Neuronal stem cell (in vitro differentiated cells): ENCODE measurements at regions not wholly inside any gene's neighbourhood (a gene's known extent, or its start where the extent isn't known, plus 50 kb on each side); places are given as distances from the start of the nearest gene placed in this dataset.
"Not testable (repeated sequence)": the region's sequence is repeated elsewhere in the genome, so short reads cannot be mapped to it uniquely, and the experiment has no call there.

Source experiments
- DNase-seq: peaks from one replicate; pipeline ENCODE4 v3.0.0-alpha.2; 2013; ENCODE audit warnings: low spot score
- H2AFZ ChIP-seq: one replicate; pipeline ENCODE4 v1.6.1; 2013; ENCODE audit warnings: mild to moderate bottlenecking, low read length, inconsistent platforms
- H2AK5ac ChIP-seq: 2 replicates; pipeline ENCODE4 v1.6.1; 2013; ENCODE audit warnings: low read depth, mild to moderate bottlenecking, inconsistent platforms, low read length, moderate library complexity, mixed read lengths
- H2BK120ac ChIP-seq: 2 replicates; pipeline ENCODE4 v1.6.1; 2013; ENCODE audit warnings: low read depth, mild to moderate bottlenecking, inconsistent platforms, low read length, moderate library complexity, mixed read lengths
- H2BK12ac ChIP-seq: one replicate; pipeline ENCODE4 v1.6.1; 2013; ENCODE audit warnings: low read length, inconsistent platforms
- H2BK15ac ChIP-seq: 2 replicates; pipeline ENCODE4 v1.6.1; 2013; ENCODE audit warnings: mild to moderate bottlenecking, low read length, inconsistent platforms, mixed read lengths
- H2BK5ac ChIP-seq: one replicate; pipeline ENCODE4 v1.6.1; 2013; ENCODE audit warnings: inconsistent platforms, mild to moderate bottlenecking, low read length, moderate library complexity
- H3K14ac ChIP-seq: one replicate; pipeline ENCODE4 v1.6.1; 2013; ENCODE audit warnings: low read length, inconsistent platforms
- H3K18ac ChIP-seq: 2 replicates; pipeline ENCODE4 v1.6.1; 2013; ENCODE audit warnings: low read length, inconsistent platforms
- H3K23ac ChIP-seq: 2 replicates; pipeline ENCODE4 v1.6.1; 2013; ENCODE audit warnings: low read depth, mild to moderate bottlenecking, mixed read lengths, low read length, inconsistent platforms; ENCODE audit not compliant: poor library complexity
- H3K27ac ChIP-seq: replicated peaks from 3 replicates; pipeline ENCODE4 v1.5.1; 2013; ENCODE audit warnings: low read length, inconsistent platforms
- H3K27me3 ChIP-seq, 3 experiments: 2 replicates each; pipeline ENCODE4 v1.6.1; 2013; ENCODE audit warnings: low read length in 3 of 3, mild to moderate bottlenecking in 2 of 3, inconsistent platforms in 1 of 3, low read depth in 1 of 3, mixed read lengths in 1 of 3, moderate library complexity in 1 of 3; ENCODE audit not compliant: control insufficient read depth in 3 of 3, insufficient read depth in 3 of 3
- H3K36me3 ChIP-seq, 2 donors: replicated peaks in 1 of 2; 2 replicates each; pipeline ENCODE4 v1.6.1; 2013; ENCODE audit warnings: low read length in 2 of 2; ENCODE audit not compliant: control insufficient read depth in 2 of 2, insufficient read depth in 2 of 2
- H3K4ac ChIP-seq: 2 replicates; pipeline ENCODE4 v1.6.1; 2013; ENCODE audit warnings: inconsistent platforms, mild to moderate bottlenecking, low read length, moderate library complexity
- H3K4me1 ChIP-seq, 2 donors: 1 replicate in 1 of 2; 2 replicates in 1 of 2; pipeline ENCODE4 v1.6.1; 2013; ENCODE audit warnings: low read length in 2 of 2, low read depth in 1 of 2; ENCODE audit not compliant: control insufficient read depth in 2 of 2, insufficient read depth in 1 of 2
- H3K4me2 ChIP-seq: one replicate; pipeline ENCODE4 v1.6.1; 2013; ENCODE audit warnings: mild to moderate bottlenecking, low read length, inconsistent platforms; ENCODE audit not compliant: insufficient read depth, poor library complexity, severe bottlenecking
- H3K4me3 ChIP-seq, 2 donors: 2 replicates each; pipeline ENCODE4 v1.5.1; 2013; ENCODE audit warnings: low read length in 2 of 2, mild to moderate bottlenecking in 2 of 2, inconsistent platforms in 1 of 2, moderate library complexity in 1 of 2
- H3K79me1 ChIP-seq: one replicate; pipeline ENCODE4 v1.6.1; 2013; ENCODE audit warnings: low read depth, mild to moderate bottlenecking, inconsistent platforms, low read length, moderate library complexity
- H3K9ac ChIP-seq: one replicate; pipeline ENCODE4 v1.6.1; 2013; ENCODE audit warnings: mild to moderate bottlenecking, low read depth, low read length, inconsistent platforms; ENCODE audit not compliant: poor library complexity
- H3K9me3 ChIP-seq, 2 donors: replicated peaks in 1 of 2; 2 replicates each; pipeline versions ENCODE3 to v1.6.1; 2013; ENCODE audit warnings: low read length in 2 of 2, mild to moderate bottlenecking in 2 of 2, inconsistent platforms in 1 of 2, low read depth in 1 of 2, mixed read lengths in 1 of 2, moderate library complexity in 1 of 2; ENCODE audit not compliant: control insufficient read depth in 2 of 2, insufficient read depth in 1 of 2
- H4K8ac ChIP-seq: one replicate; pipeline ENCODE4 v1.6.1; 2013; ENCODE audit warnings: low read depth, mild to moderate bottlenecking, inconsistent platforms, low read length, moderate library complexity
- H4K91ac ChIP-seq: one replicate; pipeline ENCODE4 v1.6.1; 2013; ENCODE audit warnings: low read length, low read depth, mild to moderate bottlenecking, inconsistent platforms; ENCODE audit not compliant: poor library complexity
- WGBS, 2 donors: extraction: QIAGEN DNeasy Blood & Tissue Kit; methylation state at CpG; one replicate each; pipeline ENCODE4 v1.1.7; 2013; ENCODE audit warnings: missing lambda C conversion rate in 2 of 2, mixed read lengths in 1 of 2; ENCODE audit not compliant: insufficient read length in 2 of 2, insufficient replicate concordance in 1 of 2; ENCODE audit errors: extremely low coverage in 2 of 2; 5-methylcytosine and 5-hydroxymethylcytosine counted together

DNA sequence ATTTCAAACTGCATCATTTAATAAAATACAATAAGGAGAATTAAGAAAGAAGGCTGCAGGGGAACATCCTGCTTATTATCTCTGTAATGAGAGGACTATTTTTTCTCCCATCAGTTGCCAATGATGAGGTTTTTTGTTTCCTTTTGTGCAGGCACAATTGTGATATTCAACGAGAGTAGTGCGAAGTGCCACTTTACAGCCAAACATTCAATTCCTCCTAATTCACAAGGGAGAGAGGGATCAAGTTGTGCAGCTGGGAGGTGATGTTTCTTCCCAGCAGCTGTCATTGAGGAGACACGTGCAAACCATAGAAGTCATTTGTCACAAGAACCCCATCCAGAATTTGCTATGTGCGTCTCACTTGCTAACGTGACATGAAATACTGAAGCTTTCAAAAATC, 81.6 kb upstream of the ICA1 start:
- no peaks in the 10 kb centered on the region for H3K27me3 ChIP-seq
- WGBS, 2 donors: no CpG with 5 or more reads among the region's 5 CpGs
- H3K9ac ChIP-seq: no peak overlapping the region
- no peaks in the 10 kb centered on the region for H3K36me3 ChIP-seq
- H2BK15ac ChIP-seq: no peak overlapping the region
- no peak overlapping the region for H3K4me2 ChIP-seq
- H2AFZ ChIP-seq: no peak overlapping the region
- H3K4me3 ChIP-seq: no peak overlapping the region
- no peak overlapping the region for H3K4ac ChIP-seq
- H3K79me1 ChIP-seq: no peaks in the 10 kb centered on the region
- no peak overlapping the region for H2BK120ac ChIP-seq
- H2BK5ac ChIP-seq: no peak overlapping the region
- H3K14ac ChIP-seq: no peak overlapping the region
- H2BK12ac ChIP-seq: no peak overlapping the region
- H3K27ac ChIP-seq: no peak overlapping the region
- H2AK5ac ChIP-seq: no peak overlapping the region
- no peak overlapping the region for H4K8ac ChIP-seq
- no peaks in the 10 kb centered on the region for H3K4me1 ChIP-seq
- no peak overlapping the region for H3K18ac ChIP-seq
- peaks cover 0 to 5% of the 10 kb centered on the region in 2 donors for H3K9me3 ChIP-seq
- H4K91ac ChIP-seq: no peak overlapping the region
- DNase-seq: no peak
- H3K23ac ChIP-seq: no peak overlapping the region

DNA sequence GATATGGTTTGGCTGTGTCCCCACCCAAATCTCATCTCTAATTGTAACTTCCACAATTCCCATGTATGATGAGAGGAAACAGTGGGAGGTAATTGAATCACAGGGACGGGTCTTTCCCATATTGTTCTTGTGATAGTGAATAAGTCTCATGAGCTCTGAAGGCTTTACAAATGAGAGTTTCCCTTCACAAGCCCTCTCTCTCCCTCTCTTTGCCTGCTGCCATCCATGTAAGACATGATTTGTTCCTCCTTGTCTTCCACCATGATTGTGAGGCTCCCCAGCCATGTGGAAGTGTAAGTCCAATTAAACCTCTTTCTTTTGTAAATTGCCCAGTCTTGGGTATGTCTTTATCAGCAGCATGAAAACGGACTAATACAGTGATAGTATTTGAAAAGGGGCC, 85.4 kb upstream of the ICA1 start:
- not testable (repeated sequence) for H3K4me2 ChIP-seq, H2AFZ ChIP-seq, H3K36me3 ChIP-seq, H4K91ac ChIP-seq, H3K4me3 ChIP-seq, H3K9me3 ChIP-seq, H3K4ac ChIP-seq, H3K9ac ChIP-seq, H3K14ac ChIP-seq, H2BK12ac ChIP-seq, H3K18ac ChIP-seq, H2BK15ac ChIP-seq, H3K23ac ChIP-seq, H3K4me1 ChIP-seq, DNase-seq, H4K8ac ChIP-seq, H2BK5ac ChIP-seq, H3K27me3 ChIP-seq, H2BK120ac ChIP-seq, H3K27ac ChIP-seq, H3K79me1 ChIP-seq, H2AK5ac ChIP-seq
- WGBS, 2 donors: no CpG with 5 or more reads among the region's 2 CpGs

DNA sequence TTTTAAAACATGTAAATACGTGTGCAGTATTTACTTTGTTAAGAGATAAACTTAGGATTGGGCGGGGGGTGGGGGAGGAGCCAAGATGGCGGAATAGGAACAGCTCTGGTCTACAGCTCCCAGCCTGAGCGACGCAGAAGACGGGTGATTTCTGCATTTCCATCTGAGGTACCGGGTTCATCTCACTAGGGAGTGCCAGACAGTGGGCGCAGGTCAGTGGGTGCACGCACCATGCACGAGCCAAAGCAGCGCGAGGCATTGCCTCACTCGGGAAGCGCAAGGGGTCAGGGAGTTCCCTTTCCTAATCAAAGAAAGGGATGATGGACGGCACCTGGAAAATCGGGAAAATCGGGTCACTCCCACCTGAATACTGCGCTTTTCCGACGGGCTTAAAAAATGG, 81.8 kb upstream of the NXPH1 start:
- H3K36me3 ChIP-seq, H3K4me2 ChIP-seq: not testable (repeated sequence)
- WGBS, 2 donors: no CpG with 5 or more reads among the region's 20 CpGs

DNA sequence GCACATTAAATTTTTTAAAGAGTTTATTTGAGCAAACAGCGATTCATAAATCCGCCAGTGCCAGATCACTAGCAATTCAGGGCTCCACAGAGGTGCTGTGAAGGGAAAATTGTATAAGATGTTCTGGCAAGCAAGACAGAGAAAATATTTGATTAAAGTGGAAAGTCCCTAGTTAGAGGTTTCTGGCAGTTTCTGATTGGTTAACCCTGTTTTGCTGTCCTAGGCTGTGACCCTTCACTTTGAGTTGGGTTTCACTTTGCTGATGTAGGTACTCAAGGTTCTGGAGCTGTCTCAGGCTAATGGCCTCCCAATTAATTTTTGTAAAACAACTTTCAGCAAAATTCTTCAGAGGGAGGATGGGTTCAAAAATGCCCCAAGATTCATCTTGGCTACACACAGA, 79.4 kb upstream of the NXPH1 start:
- H3K36me3 ChIP-seq: no peaks in the 10 kb centered on the region
- H3K14ac ChIP-seq: no peak overlapping the region
- no peak overlapping the region for H4K8ac ChIP-seq
- no peak overlapping the region for H3K4ac ChIP-seq
- H2BK120ac ChIP-seq: no peak overlapping the region
- H3K9me3 ChIP-seq: peaks cover 0 to 8% of the 10 kb centered on the region in 2 donors
- no peak overlapping the region for H3K4me2 ChIP-seq
- H3K9ac ChIP-seq: no peak overlapping the region
- peak overlapping the region; percentile 25 for H2AFZ ChIP-seq
- no peak overlapping the region for H2BK5ac ChIP-seq
- H3K18ac ChIP-seq: no peak overlapping the region
- no CpG with 5 or more reads among the region's 2 CpGs for WGBS, 2 donors
- no peaks in the 10 kb centered on the region for H3K27me3 ChIP-seq
- peaks cover 2 to 6% of the 10 kb centered on the region in 2 donors for H3K4me1 ChIP-seq
- no peak overlapping the region for H2BK15ac ChIP-seq
- no peak overlapping the region for H3K4me3 ChIP-seq
- H3K23ac ChIP-seq: no peak overlapping the region
- no peaks in the 10 kb centered on the region for H3K79me1 ChIP-seq
- H4K91ac ChIP-seq: no peak overlapping the region
- no peak overlapping the region for H3K27ac ChIP-seq
- DNase-seq: no peak
- no peak overlapping the region for H2AK5ac ChIP-seq
- H2BK12ac ChIP-seq: no peak overlapping the region

More for the DNA sequence above, 81.8 kb upstream of the NXPH1 start:
- H3K27me3 ChIP-seq, DNase-seq, H2BK12ac ChIP-seq, H3K23ac ChIP-seq, H3K4me3 ChIP-seq, H2BK5ac ChIP-seq, H3K79me1 ChIP-seq, H4K8ac ChIP-seq, H4K91ac ChIP-seq, H3K14ac ChIP-seq, H3K4ac ChIP-seq, H3K4me1 ChIP-seq, H3K27ac ChIP-seq, H3K9ac ChIP-seq, H2BK120ac ChIP-seq, H2BK15ac ChIP-seq, H2AK5ac ChIP-seq, H3K18ac ChIP-seq, H2AFZ ChIP-seq: not testable (repeated sequence)
- H3K9me3 ChIP-seq: peaks cover 0 to 10% of the 10 kb centered on the region in 2 donors
